Spleen (tissue), 11 donors: ENCODE measurements at regions not wholly inside any gene's neighbourhood (a gene's known extent, or its start where the extent isn't known, plus 50 kb on each side); places are given as distances from the start of the nearest gene placed in this dataset.

Experiments
- DNase-seq: peaks from one replicate; pipeline ENCODE4 v3.0.0-alpha.2; 2020
- H3K27ac ChIP-seq, 8 donors: fragments of 200-600 bp; sonication (generic) in 7 of 8; 1 replicate in 4 of 8; 2 replicates in 4 of 8; pipeline versions ENCODE4 v1.5.0 to v1.8.0; 2016 to 2021; ENCODE audit warnings: inconsistent platforms in 4 of 8, mild to moderate bottlenecking in 4 of 8, moderate library complexity in 1 of 8
- H3K27me3 ChIP-seq, 7 donors: fragments of 200-600 bp; sonication (generic) in 6 of 7; replicated peaks in 1 of 7; 1 replicate in 4 of 7; 2 replicates in 3 of 7; pipeline versions ENCODE4 v1.5.0 to v1.8.0; 2016 to 2021; ENCODE audit warnings: inconsistent platforms in 3 of 7, mild to moderate bottlenecking in 1 of 7
- H3K36me3 ChIP-seq, 6 donors: fragments of 200-600 bp; sonication (generic) in 5 of 6; 1 replicate in 4 of 6; 2 replicates in 2 of 6; pipeline versions ENCODE4 v1.5.0 to v1.8.0; 2016 to 2021; ENCODE audit warnings: inconsistent platforms in 2 of 6
- H3K4me1 ChIP-seq, 6 donors: fragments of 200-600 bp; sonication (generic) in 5 of 6; 1 replicate in 3 of 6; 2 replicates in 3 of 6; pipeline versions ENCODE4 v1.5.0 to v1.8.0; 2016 to 2021; ENCODE audit warnings: inconsistent platforms in 3 of 6
- H3K4me3 ChIP-seq, 8 donors: fragments of 200-600 bp; sonication (generic) in 7 of 8; 1 replicate in 4 of 8; 2 replicates in 4 of 8; pipeline versions ENCODE4 v1.5.0 to v1.8.0; 2016 to 2021; ENCODE audit warnings: inconsistent platforms in 4 of 8, mild to moderate bottlenecking in 4 of 8, moderate library complexity in 2 of 8
- H3K9me3 ChIP-seq, 8 donors: fragments of 200-600 bp; sonication (generic) in 7 of 8; 1 replicate in 4 of 8; 2 replicates in 4 of 8; pipeline versions ENCODE4 v1.5.0 to v1.8.0; 2016 to 2021; ENCODE audit warnings: inconsistent platforms in 4 of 8
- CTCF ChIP-seq, 11 experiments: fragments of 200-600 bp in 7 of 11; fragments of 450-650 bp in 4 of 11; sonication (generic) in 4 of 11; IDR thresholded peaks in 8 of 11; conservative IDR thresholded peaks in 3 of 11; 1 replicate in 7 of 11; 2 replicates in 4 of 11; pipeline versions ENCODE4 v1.4.0 to v1.8.0; 2016 to 2021; ENCODE audit warnings: antibody characterized with exemption in 11 of 11, inconsistent platforms in 4 of 11, mild to moderate bottlenecking in 1 of 11
- POLR2A ChIP-seq, 3 donors: fragments of 450-650 bp; IDR thresholded peaks; one replicate each; pipeline ENCODE4 v1.5.1; 2017; ENCODE audit warnings: antibody characterized with exemption in 3 of 3, mild to moderate bottlenecking in 1 of 3
- POLR2AphosphoS5 ChIP-seq, 3 donors: sonication (generic); formaldehyde crosslinking; IDR thresholded peaks; one replicate each; pipeline ENCODE4 v1.5.1; 2017; ENCODE audit warnings: antibody characterized with exemption in 3 of 3
- WGBS, 5 donors: extraction: QIAGEN DNeasy Blood & Tissue Kit in 3 of 5; methylation state at CpG; one replicate each; pipeline versions ENCODE4 v1.1.5 to v1.1.7; 2013 to 2018; 5-methylcytosine and 5-hydroxymethylcytosine counted together
- intact Hi-C: fragments of 100-400 bp; cut with DNase I; formaldehyde crosslinking; loops from one replicate; pipeline ENCODE4 v1.15.0; 2023; ENCODE audit warnings: low total_unique reads
- donor health status: healthy with polysubstance abuse.
- donor health status: DM: no; HTN: no; CAD: no; lungs with moderate emphysema.
- donor health status: DM: no; HTN: no; CAD: no.
- donor health status: Bipolar disorder and iron deficiency.
- donor health status: healthy.
- donor health status: DM: no; HTN: no; CAD: no.
- donor health status: DM: yes; HTN: yes; CAD: no.

DNA sequence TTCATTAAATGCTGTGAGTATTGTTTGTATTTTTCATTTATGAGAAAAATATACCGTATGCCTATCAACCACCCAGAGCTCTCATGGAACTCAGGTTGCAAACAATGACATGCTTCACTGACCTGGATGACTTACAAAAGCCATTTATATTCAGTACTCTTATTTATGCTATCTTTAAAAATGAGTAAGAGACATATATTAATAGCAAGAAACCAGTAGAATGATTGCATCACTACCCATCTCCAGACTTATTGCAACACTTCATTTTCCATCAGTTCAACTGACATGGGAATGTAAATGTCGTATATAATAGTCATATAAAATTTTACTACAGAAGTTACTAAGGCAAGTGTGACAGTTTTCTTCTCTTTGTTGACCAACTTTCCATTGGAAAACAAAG, 69.1 kb downstream of the OTP start:
- Histone ChIP-seq H3K27ac (no peak overlapping the region), H3K4me1 (no peaks in the 10 kb centered on the region), H3K27me3 (peaks cover 0 to 14% (median 0%) of the 10 kb centered on the region in 7 donors), H3K36me3 (no peaks in the 10 kb centered on the region), H3K4me3 (no peak overlapping the region), H3K9me3 (no peaks in the 10 kb centered on the region)
- DNase-seq = no peak
- TF ChIP-seq POLR2AphosphoS5 (IDR thresholded peaks at IDR 0.05) = no peak
- no peak for TF ChIP-seq CTCF (IDR thresholded peaks at IDR 0.05 in 8 of 11, conservative IDR thresholded peaks at IDR 0.05 in 3 of 11)
- no peak for TF ChIP-seq POLR2A (IDR thresholded peaks at IDR 0.05)
- intact Hi-C loops = no loop called here
- 64 to 82% (median 79%) methylated on average over 2 of the region's 2 CpGs for WGBS, 5 donors

DNA sequence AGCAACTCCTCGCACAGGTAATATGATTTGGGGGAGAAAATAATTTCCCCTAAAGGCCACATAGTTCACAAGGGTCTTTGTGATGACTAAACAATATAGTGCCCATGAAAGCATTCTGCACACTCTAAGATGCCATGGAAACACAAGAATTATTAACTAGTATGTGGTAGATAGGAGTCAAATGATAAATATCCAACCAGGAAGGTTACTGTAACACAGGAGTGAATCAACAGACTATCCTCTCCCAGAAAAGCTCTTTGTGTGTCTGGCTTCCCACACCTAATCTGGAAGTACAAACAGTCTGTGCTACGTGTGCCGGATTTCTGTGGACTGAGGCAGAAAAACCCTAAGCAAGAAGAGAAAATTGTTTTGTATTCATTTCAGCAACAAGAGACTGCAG, 70.0 kb downstream of the OTP start:
- Histone ChIP-seq H3K36me3 (no peaks in the 10 kb centered on the region), H3K27ac (no peak overlapping the region), H3K9me3 (no peaks in the 10 kb centered on the region), H3K27me3 (peaks cover 0 to 12% (median 0%) of the 10 kb centered on the region in 7 donors), H3K4me3 (no peak overlapping the region), H3K4me1 (no peaks in the 10 kb centered on the region)
- 84 to 91% (median 88%) methylated on average over 3 of the region's 3 CpGs for WGBS, 5 donors
- TF ChIP-seq POLR2AphosphoS5 (IDR thresholded peaks at IDR 0.05) (no peak), CTCF (IDR thresholded peaks at IDR 0.05 in 8 of 11, conservative IDR thresholded peaks at IDR 0.05 in 3 of 11) (no peak), POLR2A (IDR thresholded peaks at IDR 0.05) (no peak)
- no peak for DNase-seq
- intact Hi-C loops = no loop called here

DNA sequence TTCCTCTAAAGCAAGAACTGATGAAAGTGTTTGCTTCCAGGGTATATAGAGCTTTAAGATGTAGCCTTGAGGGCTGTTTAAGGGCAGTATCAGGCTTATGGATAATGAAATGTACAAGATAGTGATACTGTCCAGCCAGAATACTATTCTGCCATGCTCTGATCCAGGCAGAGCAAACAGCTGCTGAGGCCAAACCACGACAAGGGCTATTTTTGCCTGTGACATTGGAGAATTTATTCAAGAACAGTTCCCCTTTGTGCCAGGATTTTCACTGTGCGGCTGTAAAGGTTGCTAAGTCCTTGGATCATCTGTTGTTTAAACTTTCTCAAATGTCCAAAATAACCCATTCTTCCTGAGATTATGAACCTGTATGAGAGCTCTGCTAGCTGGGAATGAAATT, 70.4 kb downstream of the OTP start:
- H3K27me3 ChIP-seq = peaks cover 0 to 12% (median 0%) of the 10 kb centered on the region in 7 donors
- no peaks in the 10 kb centered on the region for H3K9me3 ChIP-seq
- H3K4me3 ChIP-seq = no peak overlapping the region
- DNase-seq = no peak
- no peaks in the 10 kb centered on the region for H3K36me3 ChIP-seq
- intact Hi-C loops = no loop called here
- H3K4me1 ChIP-seq = no peaks in the 10 kb centered on the region
- TF ChIP-seq POLR2AphosphoS5 (IDR thresholded peaks at IDR 0.05) (no peak), POLR2A (IDR thresholded peaks at IDR 0.05) (no peak), CTCF (IDR thresholded peaks at IDR 0.05 in 8 of 11, conservative IDR thresholded peaks at IDR 0.05 in 3 of 11) (no peak)
- 33 to 53% (median 43%) methylated on average over 2 of the region's 2 CpGs for WGBS, 5 donors
- H3K27ac ChIP-seq = no peak overlapping the region

- 81 to 86% (median 85%) methylated on average over 3 of the region's 3 CpGs for WGBS, 5 donors
- no peaks in the 10 kb centered on the region for H3K9me3 ChIP-seq
- no peak overlapping the region for H3K4me3 ChIP-seq
- H3K36me3 ChIP-seq = no peaks in the 10 kb centered on the region
- no peak for DNase-seq
- H3K27ac ChIP-seq = no peak overlapping the region
- intact Hi-C loops = no loop called here
- no peaks in the 10 kb centered on the region for H3K4me1 ChIP-seq
- TF ChIP-seq POLR2AphosphoS5 (IDR thresholded peaks at IDR 0.05) (no peak), CTCF (IDR thresholded peaks at IDR 0.05 in 8 of 11, conservative IDR thresholded peaks at IDR 0.05 in 3 of 11) (no peak), POLR2A (IDR thresholded peaks at IDR 0.05) (no peak)
- H3K27me3 ChIP-seq = peaks cover 0 to under 1% (median 0%) of the 10 kb centered on the region in 7 donors
These were observed 71.4 kb upstream of the WDR41 start for GRCh38 chr5:77563475-77563874.
